ENCODE measurements at regions not wholly inside any gene's neighbourhood (a gene's known extent, or its start where the extent isn't known, plus 50 kb on each side); places are given as distances from the start of the nearest gene placed in this dataset.

GRCh38 chr1:118661769-118662320 lies 326.3 kb downstream of the TBX15 start:
- Histone ChIP-seq H3K9ac (ENCODE audit: low read depth, low read length) (no peak overlapping the region), H3K27ac (ENCODE audit: low read length) (no peak overlapping the region), H3K4me1 (ENCODE audit: insufficient read depth, low read length) (no peaks in the 10 kb centered on the region), H3K4me3 (ENCODE audit: low read depth in 1 of 2, low read length in 2 of 2) (no peak overlapping the region), H3K4me2 (ENCODE audit: insufficient read depth, low read length) (no peak overlapping the region), H3K79me2 (ENCODE audit: insufficient read depth, low read length) (no peaks in the 10 kb centered on the region), H3K36me3 (ENCODE audit: insufficient read depth, low read length) (no peaks in the 10 kb centered on the region), H2AFZ (ENCODE audit: low read depth, low read length) (no peak overlapping the region), H3K27me3 (ENCODE audit: insufficient read depth, low read length, poor library complexity) (no peaks in the 10 kb centered on the region), H4K20me1 (ENCODE audit: insufficient read depth, low read length) (no peaks in the 10 kb centered on the region), H3K9me3 (ENCODE audit: insufficient read depth, low read length, severe bottlenecking) (no peaks in the 10 kb centered on the region)
- TF ChIP-seq CTCF (IDR thresholded peaks at IDR 0.05; ENCODE audit: borderline replicate concordance, extremely low read depth, low read length, poor library complexity, severe bottlenecking) (no peak), EZH2 (IDR thresholded peaks at IDR 0.05; ENCODE audit: borderline replicate concordance, low read depth, low read length, severe bottlenecking) (no peak)
- ATAC-seq (ENCODE audit: insufficient read depth, low read depth) (no peak), DNase-seq (no peak)

- H3K27me3 ChIP-seq (ENCODE audit: insufficient read depth, low read length, poor library complexity), result no peaks in the 10 kb centered on the region
- H3K9me3 ChIP-seq (ENCODE audit: insufficient read depth, low read length, severe bottlenecking), result no peaks in the 10 kb centered on the region
- no peak overlapping the region for H2AFZ ChIP-seq (ENCODE audit: low read depth, low read length)
- H3K4me1 ChIP-seq (ENCODE audit: insufficient read depth, low read length), result no peaks in the 10 kb centered on the region
- no peak overlapping the region for H3K9ac ChIP-seq (ENCODE audit: low read depth, low read length)
- H3K4me2 ChIP-seq (ENCODE audit: insufficient read depth, low read length), result no peak overlapping the region
- no peaks in the 10 kb centered on the region for H3K79me2 ChIP-seq (ENCODE audit: insufficient read depth, low read length)
- ATAC-seq (ENCODE audit: insufficient read depth, low read depth), result no peak
- H3K36me3 ChIP-seq (ENCODE audit: insufficient read depth, low read length), result no peaks in the 10 kb centered on the region
- no peak for TF ChIP-seq CTCF (IDR thresholded peaks at IDR 0.05; ENCODE audit: borderline replicate concordance, extremely low read depth, low read length, poor library complexity, severe bottlenecking)
- TF ChIP-seq EZH2 (IDR thresholded peaks at IDR 0.05; ENCODE audit: borderline replicate concordance, low read depth, low read length, severe bottlenecking), result no peak
- H3K27ac ChIP-seq (ENCODE audit: low read length), result no peak overlapping the region
- no peak overlapping the region for H3K4me3 ChIP-seq (ENCODE audit: low read depth in 1 of 2, low read length in 2 of 2)
- no peaks in the 10 kb centered on the region for H4K20me1 ChIP-seq (ENCODE audit: insufficient read depth, low read length)
- DNase-seq, result no peak
Observed at GRCh38 chr1:118660769-118661168, 327.4 kb downstream of the TBX15 start.

- DNase-seq, result no peak
- no peaks in the 10 kb centered on the region for H3K79me2 ChIP-seq (ENCODE audit: insufficient read depth, low read length)
- no peak overlapping the region for H2AFZ ChIP-seq (ENCODE audit: low read depth, low read length)
- no peaks in the 10 kb centered on the region for H3K27me3 ChIP-seq (ENCODE audit: insufficient read depth, low read length, poor library complexity)
- no peaks in the 10 kb centered on the region for H4K20me1 ChIP-seq (ENCODE audit: insufficient read depth, low read length)
- H3K4me3 ChIP-seq (ENCODE audit: low read depth in 1 of 2, low read length in 2 of 2), result no peak overlapping the region
- H3K9ac ChIP-seq (ENCODE audit: low read depth, low read length), result no peak overlapping the region
- no peak overlapping the region for H3K4me2 ChIP-seq (ENCODE audit: insufficient read depth, low read length)
- no peak overlapping the region for H3K27ac ChIP-seq (ENCODE audit: low read length)
- ATAC-seq (ENCODE audit: insufficient read depth, low read depth), result no peak
- TF ChIP-seq EZH2 (IDR thresholded peaks at IDR 0.05; ENCODE audit: borderline replicate concordance, low read depth, low read length, severe bottlenecking) (no peak), CTCF (IDR thresholded peaks at IDR 0.05; ENCODE audit: borderline replicate concordance, extremely low read depth, low read length, poor library complexity, severe bottlenecking) (no peak)
- H3K36me3 ChIP-seq (ENCODE audit: insufficient read depth, low read length), result no peaks in the 10 kb centered on the region
- no peaks in the 10 kb centered on the region for H3K4me1 ChIP-seq (ENCODE audit: insufficient read depth, low read length)
- no peaks in the 10 kb centered on the region for H3K9me3 ChIP-seq (ENCODE audit: insufficient read depth, low read length, severe bottlenecking)
Observed at GRCh38 chr1:118659646-118660045, 328.5 kb downstream of the TBX15 start.

Data from DND-41 (cell line).